CD14-positive monocyte (primary cell): ENCODE measurements at regions not wholly inside any gene's neighbourhood (a gene's known extent, or its start where the extent isn't known, plus 50 kb on each side); places are given as distances from the start of the nearest gene placed in this dataset.
"Not testable (repeated sequence)": the region's sequence is repeated elsewhere in the genome, so short reads cannot be mapped to it uniquely, and the experiment has no call there.

Experiments used
- DNase-seq, 3 donors: peaks; one replicate each; pipeline ENCODE4 v3.0.0-alpha.2; 2011 to 2022
- H2AFZ ChIP-seq: 2 replicates; pipeline ENCODE4 v1.6.0; 2012; ENCODE audit warnings: mild to moderate bottlenecking, low read depth, low read length, inconsistent platforms; ENCODE audit not compliant: insufficient read depth, poor library complexity, severe bottlenecking
- H3K27ac ChIP-seq, 2 donors: 1 replicate in 1 of 2; 2 replicates in 1 of 2; pipeline ENCODE4 v1.5.1; 2012 to 2013; ENCODE audit warnings: low read length in 2 of 2, control low read depth in 1 of 2, inconsistent platforms in 1 of 2, low read depth in 1 of 2, mild to moderate bottlenecking in 1 of 2
- H3K27me3 ChIP-seq, 2 donors: one replicate each; pipeline versions ENCODE4 v1.6.0 to v1.6.1; 2011 to 2013; ENCODE audit warnings: low read length in 2 of 2; ENCODE audit not compliant: control insufficient read depth in 2 of 2, insufficient read depth in 2 of 2
- H3K36me3 ChIP-seq, 2 donors: replicated peaks in 1 of 2; 1 replicate in 1 of 2; 2 replicates in 1 of 2; pipeline versions ENCODE4 v1.5.1 to v1.6.1; 2012 to 2013; ENCODE audit warnings: low read length in 2 of 2, control low read depth in 1 of 2, inconsistent platforms in 1 of 2, mild to moderate bottlenecking in 1 of 2; ENCODE audit not compliant: insufficient read depth in 2 of 2, control insufficient read depth in 1 of 2
- H3K4me1 ChIP-seq, 2 donors: 1 replicate in 1 of 2; 2 replicates in 1 of 2; pipeline versions ENCODE4 v1.5.1 to v1.6.1; 2012 to 2013; ENCODE audit warnings: low read length in 2 of 2, control low read depth in 1 of 2, inconsistent platforms in 1 of 2, mild to moderate bottlenecking in 1 of 2, moderate library complexity in 1 of 2; ENCODE audit not compliant: insufficient read depth in 2 of 2, control insufficient read depth in 1 of 2
- H3K4me2 ChIP-seq: replicated peaks from 2 replicates; pipeline ENCODE3; 2012; ENCODE audit warnings: low read length, moderate library complexity, mild to moderate bottlenecking; ENCODE audit not compliant: poor library complexity, severe bottlenecking; ENCODE audit errors: extremely low read depth
- H3K4me3 ChIP-seq, 3 experiments: fragments of 200-600 bp in 1 of 3; sonication (generic) in 1 of 3; replicated peaks in 1 of 3; 1 replicate in 2 of 3; 2 replicates in 1 of 3; pipeline ENCODE4 v1.5.1; 2011 to 2013; ENCODE audit warnings: low read length in 3 of 3, mild to moderate bottlenecking in 3 of 3, control low read depth in 2 of 3, low read depth in 2 of 3, inconsistent platforms in 1 of 3, moderate library complexity in 1 of 3
- H3K79me2 ChIP-seq: 2 replicates; pipeline ENCODE4 v1.6.0; 2012; ENCODE audit warnings: mild to moderate bottlenecking, control low read depth, inconsistent platforms, low read length, moderate library complexity; ENCODE audit not compliant: insufficient read depth
- H3K9ac ChIP-seq: 2 replicates; pipeline ENCODE4 v1.6.0; 2017; ENCODE audit warnings: low read length, mild to moderate bottlenecking; ENCODE audit not compliant: insufficient read depth, poor library complexity, severe bottlenecking
- H3K9me3 ChIP-seq, 2 donors: replicated peaks in 1 of 2; 1 replicate in 1 of 2; 2 replicates in 1 of 2; pipeline versions ENCODE4 v1.5.1 to v1.6.1; 2012 to 2013; ENCODE audit warnings: low read length in 2 of 2, control low read depth in 1 of 2; ENCODE audit not compliant: control insufficient read depth in 1 of 2, insufficient read depth in 1 of 2
- H4K20me1 ChIP-seq: 2 replicates; pipeline ENCODE4 v1.6.0; 2012; ENCODE audit warnings: mild to moderate bottlenecking, low read length, control low read depth, moderate library complexity; ENCODE audit not compliant: insufficient read depth
- H3K27ac Mint-ChIP-seq, 7 donors: one replicate each; pipeline ENCODE4 v1.8.0; 2020; ENCODE audit warnings: mild to moderate bottlenecking in 7 of 7, mixed read lengths in 7 of 7, moderate library complexity in 6 of 7, inconsistent platforms in 2 of 7
- H3K27me3 Mint-ChIP-seq, 3 donors: one replicate each; pipeline ENCODE4 v1.8.0; 2021 to 2022; ENCODE audit warnings: low read depth in 3 of 3, mild to moderate bottlenecking in 3 of 3, mixed read lengths in 3 of 3, moderate library complexity in 3 of 3, inconsistent platforms in 1 of 3
- H3K36me3 Mint-ChIP-seq, 2 donors: one replicate each; pipeline ENCODE4 v1.8.0; 2020; ENCODE audit warnings: mixed read lengths in 2 of 2, inconsistent platforms in 1 of 2, mild to moderate bottlenecking in 1 of 2
- H3K4me1 Mint-ChIP-seq: one replicate; pipeline ENCODE4 v1.8.0; 2020; ENCODE audit warnings: mild to moderate bottlenecking, mixed read lengths
- H3K4me3 Mint-ChIP-seq, 2 donors: one replicate each; pipeline ENCODE4 v1.8.0; 2020; ENCODE audit warnings: mild to moderate bottlenecking in 2 of 2, mixed read lengths in 2 of 2, moderate library complexity in 1 of 2
- H3K9me3 Mint-ChIP-seq, 7 donors: one replicate each; pipeline ENCODE4 v1.8.0; 2020 to 2022; ENCODE audit warnings: mixed read lengths in 7 of 7, mild to moderate bottlenecking in 6 of 7, moderate library complexity in 6 of 7, inconsistent platforms in 2 of 7
- CTCF ChIP-seq: fragments of 200-600 bp; IDR thresholded peaks from one replicate; pipeline ENCODE4 v1.8.0; 2022; ENCODE audit warnings: antibody characterized with exemption, mild to moderate bottlenecking
- WGBS: methylation state at CpG from one replicate; pipeline ENCODE4 v1.1.5; 2013; ENCODE audit warnings: missing lambda C conversion rate; ENCODE audit not compliant: insufficient coverage; 5-methylcytosine and 5-hydroxymethylcytosine counted together
- intact Hi-C, 2 donors: fragments of 100-400 bp; cut with micrococcal nuclease; formaldehyde crosslinking; loops; one replicate each; pipeline versions ENCODE4 v1.15.0 to v1.15.1; 2023

- Histone ChIP-seq H3K4me1 (peaks cover 0 to 3% of the 10 kb centered on the region in 2 donors), H3K9ac (no peak overlapping the region), H2AFZ (no peak overlapping the region), H3K9me3 (no peaks in the 10 kb centered on the region), H4K20me1 (no peaks in the 10 kb centered on the region), H3K4me3 (no peak overlapping the region), H3K27ac (no peak overlapping the region), H3K4me2 (no peak overlapping the region), H3K36me3 (no peaks in the 10 kb centered on the region), H3K27me3 (no peaks in the 10 kb centered on the region), H3K79me2 (no peaks in the 10 kb centered on the region)
- WGBS: 71% methylated on average over 2 of the region's 5 CpGs
- Mint-ChIP-seq H3K4me1 (peaks cover 10% of the 10 kb centered on the region), H3K36me3 (no peaks in the 10 kb centered on the region), H3K27me3 (peaks cover 0 to 4% (median 3%) of the 10 kb centered on the region in 3 donors), H3K4me3 (no peak overlapping the region), H3K9me3 (no peaks in the 10 kb centered on the region), H3K27ac (peak overlapping the region in 1 of 7 donors; percentile 46)
- TF ChIP-seq CTCF: no peak
- intact Hi-C loops: loop anchor here in 1 of 2 donors (10.0 kb wide), 1 partner anchor 265 kb away; no protein-coding TSS in a partner anchor
- no peak for DNase-seq
These were observed 229.9 kb upstream of the PRSS1 start for GRCh38 chr7:142519079-142520078.

GRCh38 chr7:142516038-142516501 is 233.2 kb upstream of the PRSS1 start:
- H2AFZ ChIP-seq: no peak overlapping the region
- no peaks in the 10 kb centered on the region for H3K9me3 ChIP-seq
- H3K4me3 Mint-ChIP-seq: no peak overlapping the region
- no peaks in the 10 kb centered on the region for H4K20me1 ChIP-seq
- peak; percentile 85 for TF ChIP-seq CTCF
- H3K4me2 ChIP-seq: no peak overlapping the region
- H3K36me3 ChIP-seq: no peaks in the 10 kb centered on the region
- H3K36me3 Mint-ChIP-seq: no peaks in the 10 kb centered on the region
- no peaks in the 10 kb centered on the region for H3K27me3 ChIP-seq
- no peak overlapping the region for H3K4me3 ChIP-seq
- intact Hi-C loops: no loop called here
- peak; percentile 43 to 63 (median 60) for DNase-seq
- WGBS: 0% methylated on average over 1 of the region's 3 CpGs
- peaks cover 0 to 3% of the 10 kb centered on the region in 2 donors for H3K4me1 ChIP-seq
- H3K79me2 ChIP-seq: no peaks in the 10 kb centered on the region
- no peak overlapping the region for H3K9ac ChIP-seq
- no peak overlapping the region for H3K27ac ChIP-seq
- peaks cover 10% of the 10 kb centered on the region for H3K4me1 Mint-ChIP-seq
- no peak overlapping the region for H3K27ac Mint-ChIP-seq
- no peaks in the 10 kb centered on the region for H3K9me3 Mint-ChIP-seq
- peaks cover 0 to 4% (median 3%) of the 10 kb centered on the region in 3 donors for H3K27me3 Mint-ChIP-seq

DNA sequence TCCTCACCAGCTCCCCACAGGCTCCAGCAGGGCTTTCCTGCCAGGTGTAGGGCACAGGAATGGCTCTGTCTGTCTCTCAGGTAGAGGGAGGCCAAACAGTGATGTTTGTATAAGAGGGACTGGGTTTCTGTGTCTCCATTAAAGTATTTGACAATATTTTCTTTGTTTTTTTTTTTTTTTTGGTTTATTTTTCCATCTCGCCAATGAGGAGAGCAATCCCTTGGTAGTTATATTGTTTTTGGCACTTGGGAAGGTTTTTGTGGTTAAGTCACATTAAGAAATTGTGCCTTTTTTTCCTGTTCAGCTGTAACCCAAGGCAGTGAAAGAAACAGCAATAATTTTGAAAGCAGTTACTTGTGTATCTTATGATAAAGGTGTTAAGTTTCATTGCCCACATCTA is 234.6 kb upstream of the PRSS1 start:
- DNase-seq, H3K79me2 ChIP-seq, H4K20me1 ChIP-seq, H3K27me3 Mint-ChIP-seq, H3K4me3 ChIP-seq, H3K4me1 ChIP-seq, H3K4me3 Mint-ChIP-seq, H3K9me3 Mint-ChIP-seq, H3K9me3 ChIP-seq, H3K27me3 ChIP-seq, H3K4me2 ChIP-seq, H3K36me3 ChIP-seq, H3K4me1 Mint-ChIP-seq, H3K9ac ChIP-seq, intact Hi-C loops, H3K27ac Mint-ChIP-seq, H3K27ac ChIP-seq, H3K36me3 Mint-ChIP-seq, H2AFZ ChIP-seq: not testable (repeated sequence)
- no CpG with 5 or more reads among the region's 1 CpG for WGBS
